HL-60 (cell line): ENCODE measurements at regions not wholly inside any gene's neighbourhood (a gene's known extent, or its start where the extent isn't known, plus 50 kb on each side); places are given as distances from the start of the nearest gene placed in this dataset.

Experiments used
- CTCF ChIP-seq: IDR thresholded peaks from one replicate; pipeline ENCODE4 v1.5.1; 2011; ENCODE audit warnings: low read length, control low read depth, inconsistent platforms; ENCODE audit not compliant: insufficient read depth
- POLR2AphosphoS5 ChIP-seq: IDR thresholded peaks from 2 replicates; pipeline ENCODE4 v1.6.1; 2012; ENCODE audit warnings: low read depth

GRCh38 chr4:3869661-3870566 lies 103.7 kb downstream of the ADRA2C start:
- no peak for TF ChIP-seq CTCF
- no peak for TF ChIP-seq POLR2AphosphoS5
